H1 (cell line): ENCODE measurements at regions not wholly inside any gene's neighbourhood (a gene's known extent, or its start where the extent isn't known, plus 50 kb on each side); places are given as distances from the start of the nearest gene placed in this dataset.

Source experiments
- BCL11A ChIP-seq, 2 experiments: IDR thresholded peaks; one replicate each; pipeline ENCODE4 v1.6.1; 2011; ENCODE audit warnings: low read depth in 2 of 2, low read length in 2 of 2, mild to moderate bottlenecking in 2 of 2
- CHD7 ChIP-seq: fragments of 300-600 bp; sonication (generic); IDR thresholded peaks from 2 replicates; pipeline ENCODE4 v1.7.1; 2012; ENCODE audit warnings: low read length, moderate library complexity, mild to moderate bottlenecking, inconsistent platforms; ENCODE audit not compliant: insufficient replicate concordance
- KDM1A ChIP-seq: fragments of 200-600, 300-600 bp; sonication (generic); IDR thresholded peaks from 2 replicates; pipeline ENCODE4 v1.7.1; 2016; ENCODE audit warnings: mild to moderate bottlenecking, low read length, borderline replicate concordance
- TEAD4 ChIP-seq: IDR thresholded peaks from 2 replicates; pipeline ENCODE4 v1.6.1; 2012; ENCODE audit warnings: low read depth, low read length, inconsistent platforms, mixed read lengths

- TF ChIP-seq CHD7 (no peak), TEAD4 (no peak), BCL11A (IDR thresholded peaks at IDR 0.05; ENCODE audit: low read depth in 2 of 2, low read length in 2 of 2) (no peak), KDM1A (no peak)
These were observed 207.3 kb downstream of the MID1IP1 start (continued) for GRCh38 chrX:39008549-39008948.
